Mesodermal cell (in vitro differentiated cells): ENCODE measurements at regions not wholly inside any gene's neighbourhood (a gene's known extent, or its start where the extent isn't known, plus 50 kb on each side); places are given as distances from the start of the nearest gene placed in this dataset.
"Not testable (repeated sequence)": the region's sequence is repeated elsewhere in the genome, so short reads cannot be mapped to it uniquely, and the experiment has no call there.

Experiments used
- H3K27ac ChIP-seq: 2 replicates; pipeline ENCODE4 v1.7.0; 2013; ENCODE audit warnings: mild to moderate bottlenecking, low read depth, low read length, moderate library complexity; ENCODE audit not compliant: severe bottlenecking
- H3K36me3 ChIP-seq: 2 replicates; pipeline ENCODE4 v1.7.1; 2013; ENCODE audit warnings: mild to moderate bottlenecking, low read length, moderate library complexity; ENCODE audit not compliant: control insufficient read depth, insufficient read depth
- H3K4me1 ChIP-seq: one replicate; pipeline ENCODE4 v1.7.1; 2013; ENCODE audit warnings: mild to moderate bottlenecking, low read length; ENCODE audit not compliant: insufficient read depth, control insufficient read depth, poor library complexity, severe bottlenecking
- H3K4me3 ChIP-seq: 2 replicates; pipeline ENCODE4 v1.7.0; 2013; ENCODE audit warnings: low read length, control low read depth, mild to moderate bottlenecking; ENCODE audit not compliant: insufficient read depth, poor library complexity, severe bottlenecking; ENCODE audit errors: extremely low read depth
- H3K9me3 ChIP-seq: 2 replicates; pipeline ENCODE4 v1.7.1; 2013; ENCODE audit warnings: mild to moderate bottlenecking, low read length, moderate library complexity; ENCODE audit not compliant: control insufficient read depth
- WGBS, 2 experiments: methylation state at CpG; one replicate each; pipeline ENCODE4 v1.1.5; 2013; ENCODE audit warnings: missing lambda C conversion rate in 2 of 2; ENCODE audit not compliant: insufficient coverage in 2 of 2; 5-methylcytosine and 5-hydroxymethylcytosine counted together

DNA sequence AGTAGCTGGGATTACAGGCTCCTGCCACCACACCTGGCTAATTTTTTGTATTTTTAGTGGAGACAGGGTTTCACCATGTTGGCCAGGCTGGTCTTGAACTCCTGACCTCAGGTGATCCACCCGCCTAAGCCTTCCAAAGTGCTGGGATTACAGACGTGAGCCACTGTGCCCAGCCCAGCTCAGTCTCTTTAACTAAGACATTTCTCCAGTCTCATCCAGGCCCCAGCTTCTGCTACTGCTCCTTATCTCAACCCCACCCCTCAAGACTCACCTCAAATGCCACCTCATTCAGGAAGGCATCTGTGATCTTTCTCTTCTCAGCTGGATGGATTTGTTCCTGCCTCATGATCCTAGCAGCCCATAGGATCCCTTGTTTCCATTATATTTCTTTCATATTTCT is 85.9 kb upstream of the GRAMD1B start:
- WGBS, 2 experiments, result 72 to 77% methylated on average over 2 of the region's 2 CpGs
- not testable (repeated sequence) for H3K27ac ChIP-seq, H3K4me3 ChIP-seq, H3K36me3 ChIP-seq, H3K4me1 ChIP-seq, H3K9me3 ChIP-seq

DNA sequence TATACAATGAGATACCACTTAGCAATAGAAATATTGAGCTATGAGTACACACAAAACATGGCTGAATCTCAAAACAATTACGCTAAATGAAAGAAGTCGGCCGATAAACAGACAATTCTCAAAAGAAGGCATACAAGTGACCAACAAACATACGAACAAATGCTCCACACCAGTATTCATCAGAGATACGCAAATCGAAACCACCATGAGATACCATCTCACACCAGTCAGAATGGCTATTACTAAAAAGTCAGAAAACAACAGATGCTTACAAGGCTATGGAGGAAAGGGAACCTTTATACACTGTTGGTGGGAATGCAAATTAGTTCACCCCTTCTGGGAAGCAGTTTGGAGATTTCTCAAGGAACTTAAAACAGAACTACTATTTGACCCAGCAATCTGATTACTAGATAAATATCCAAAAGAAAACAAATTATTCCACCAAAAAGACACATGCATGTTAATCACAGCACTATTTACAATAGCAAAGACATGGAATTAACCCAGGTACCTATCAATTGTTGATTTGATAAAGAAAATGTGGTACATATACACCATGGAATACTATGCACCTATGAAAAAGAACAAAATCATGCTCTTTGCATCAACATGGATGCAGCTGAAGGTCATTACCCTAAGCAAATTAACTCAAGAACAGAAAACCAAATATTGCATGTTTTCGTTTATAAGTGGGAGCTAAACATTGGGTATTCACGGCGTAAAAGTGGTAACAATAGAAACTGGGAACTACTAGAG is 90.9 kb upstream of the GRAMD1B start:
- H3K27ac ChIP-seq, result no peak overlapping the region
- H3K9me3 ChIP-seq, result peaks cover 5% of the 10 kb centered on the region
- H3K4me3 ChIP-seq, result no peak overlapping the region
- no peaks in the 10 kb centered on the region for H3K36me3 ChIP-seq
- no peaks in the 10 kb centered on the region for H3K4me1 ChIP-seq
- 93 to 100% methylated on average over 4 to 7 of the region's 9 CpGs for WGBS, 2 experiments

DNA sequence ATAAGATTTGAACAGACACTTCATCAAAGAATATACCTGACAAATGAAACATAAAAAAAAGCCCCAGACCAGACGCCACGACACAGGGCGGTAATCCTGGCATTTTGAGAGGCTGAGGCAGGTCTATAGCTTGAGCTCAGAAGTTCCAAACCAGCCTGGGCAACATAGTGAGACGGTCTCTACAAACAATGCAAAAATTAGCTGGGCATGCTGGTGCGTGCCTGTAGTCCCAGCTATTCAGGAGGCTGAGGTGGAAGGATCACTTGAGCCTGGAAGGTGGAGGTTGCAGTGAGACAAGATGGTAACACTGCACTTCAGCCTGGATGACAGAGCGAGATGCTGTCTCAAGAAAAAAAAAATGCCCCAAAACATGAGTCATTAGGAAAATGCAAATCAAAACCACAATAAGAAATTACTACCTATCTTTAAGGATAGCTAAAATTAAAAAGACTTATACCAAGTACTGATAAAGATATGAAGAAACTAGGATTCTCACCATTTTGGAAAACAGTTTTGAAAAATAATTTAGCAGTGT is 91.7 kb upstream of the GRAMD1B start:
- no peaks in the 10 kb centered on the region for H3K36me3 ChIP-seq
- H3K4me1 ChIP-seq, result no peaks in the 10 kb centered on the region
- H3K27ac ChIP-seq, result no peak overlapping the region
- H3K9me3 ChIP-seq, result peaks cover 5% of the 10 kb centered on the region
- no peak overlapping the region for H3K4me3 ChIP-seq
- WGBS, 2 experiments, result 84 to 95% methylated on average over 3 to 5 of the region's 6 CpGs

DNA sequence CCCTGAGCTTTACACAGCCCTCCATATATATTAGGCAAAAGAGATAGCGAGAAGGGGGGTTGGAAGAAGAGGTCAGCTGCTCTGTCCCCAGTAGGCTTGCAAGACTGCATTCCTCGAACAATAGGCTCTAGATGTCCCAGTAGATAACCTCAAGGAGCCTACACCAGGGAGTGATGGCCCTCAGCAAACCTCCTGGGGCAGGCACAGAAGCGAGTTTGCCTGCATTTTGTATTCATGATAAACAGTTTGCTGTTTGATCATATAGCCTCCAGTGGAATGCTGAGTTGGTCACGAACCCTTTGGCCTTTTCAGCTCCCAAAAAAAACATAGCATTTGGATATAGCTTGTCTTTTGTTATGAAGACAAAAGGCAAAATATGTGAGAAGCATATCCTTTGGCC is 95.1 kb upstream of the GRAMD1B start:
- Histone ChIP-seq H3K9me3 (peaks cover 5% of the 10 kb centered on the region), H3K36me3 (no peaks in the 10 kb centered on the region), H3K4me1 (no peaks in the 10 kb centered on the region), H3K27ac (no peak overlapping the region), H3K4me3 (no peak overlapping the region)
- 89 to 91% methylated on average over 3 of the region's 4 CpGs for WGBS, 2 experiments

DNA sequence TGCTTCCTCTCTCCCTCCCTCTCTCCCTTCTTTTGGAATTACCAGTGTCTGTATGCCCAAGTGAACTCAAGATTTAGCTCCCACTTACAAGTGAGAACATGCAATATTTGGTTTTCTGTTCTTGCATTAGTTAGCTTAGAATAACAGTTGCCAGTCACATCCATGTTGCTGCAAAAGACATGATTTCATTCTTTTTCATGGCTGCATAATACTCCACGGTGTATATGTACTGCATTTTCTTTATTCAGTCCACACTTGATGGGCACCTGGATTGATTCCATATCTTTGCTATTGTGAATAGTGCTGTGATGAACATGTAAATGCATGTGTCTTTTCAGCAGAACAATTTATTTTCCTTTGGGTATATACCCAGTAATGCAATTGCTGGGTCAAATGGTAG is 97.5 kb upstream of the GRAMD1B start:
- H3K36me3 ChIP-seq, H3K9me3 ChIP-seq: not testable (repeated sequence)
- no CpG with 5 or more reads among the region's 1 CpG for WGBS, 2 experiments

DNA sequence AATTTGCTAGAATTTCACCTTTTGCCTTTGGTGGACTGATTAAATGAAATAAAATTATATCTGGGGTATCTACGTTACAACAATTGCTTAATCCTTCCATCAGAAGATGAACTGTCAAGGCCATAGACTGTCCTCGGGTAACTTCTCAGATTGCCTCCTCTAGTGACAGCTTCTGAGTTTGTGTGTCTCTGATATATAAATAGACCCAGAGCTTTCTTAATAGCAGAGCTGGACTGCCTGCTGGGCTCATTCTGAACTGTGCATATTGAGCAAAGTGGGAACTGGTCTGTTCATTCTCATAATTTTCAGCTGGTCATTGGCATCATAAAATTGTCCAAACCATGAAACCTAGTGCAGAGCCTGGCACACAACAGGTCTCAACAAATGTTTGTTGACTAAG is 99.1 kb upstream of the GRAMD1B start:
- Histone ChIP-seq H3K4me1 (no peaks in the 10 kb centered on the region), H3K4me3 (no peak overlapping the region), H3K9me3 (peaks cover 5% of the 10 kb centered on the region), H3K27ac (peak overlapping the region; percentile 26), H3K36me3 (no peaks in the 10 kb centered on the region)
- no CpG with 5 or more reads among the region's 2 CpGs for WGBS, 2 experiments

More for the DNA sequence above, 97.5 kb upstream of the GRAMD1B start:
- not testable (repeated sequence) for H3K27ac ChIP-seq, H3K4me1 ChIP-seq, H3K4me3 ChIP-seq

DNA sequence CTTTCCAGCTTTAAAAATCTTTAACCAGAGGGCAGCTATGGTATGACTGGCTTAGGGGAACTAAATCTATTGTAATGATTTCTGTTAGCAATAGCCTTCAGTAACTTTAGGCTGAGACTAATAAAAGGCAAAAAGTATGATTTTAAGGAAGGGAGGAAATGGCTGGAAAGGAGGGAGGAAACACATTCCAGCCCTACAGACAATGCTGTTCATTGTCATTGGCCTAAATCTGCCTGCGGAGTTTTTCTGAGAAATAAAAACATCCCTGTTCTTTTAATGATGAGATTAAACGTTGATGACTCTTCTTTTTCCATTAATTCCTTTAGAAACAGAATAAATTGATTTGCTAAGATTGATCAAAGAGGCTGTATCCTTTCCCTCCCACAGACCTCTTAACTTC is 99.6 kb upstream of the GRAMD1B start:
- H3K9me3 ChIP-seq, result peaks cover 5% of the 10 kb centered on the region
- no peaks in the 10 kb centered on the region for H3K4me1 ChIP-seq
- no peak overlapping the region for H3K4me3 ChIP-seq
- peak overlapping the region; percentile 26 for H3K27ac ChIP-seq
- no CpG with 5 or more reads among the region's 2 CpGs for WGBS, 2 experiments
- H3K36me3 ChIP-seq, result no peaks in the 10 kb centered on the region

DNA sequence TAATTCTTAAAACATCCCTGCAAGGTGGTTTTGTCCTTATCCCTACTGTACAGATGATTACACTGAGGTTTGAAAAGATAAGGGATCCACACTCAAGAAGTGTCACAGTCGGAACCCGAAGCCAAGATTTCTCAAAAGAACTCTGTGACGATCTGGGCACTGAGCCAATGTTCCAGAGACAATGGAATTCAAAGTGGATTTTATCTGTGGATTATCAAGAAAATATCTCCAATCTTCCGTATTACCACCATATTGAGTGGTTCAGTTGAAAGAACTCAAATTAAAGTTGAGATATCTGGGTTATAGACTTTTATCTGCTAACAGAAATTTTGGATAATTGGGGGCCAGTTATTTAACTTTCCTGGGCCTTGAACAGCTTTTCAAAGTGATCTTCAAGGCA is 100.0 kb upstream of the GRAMD1B start:
- no peaks in the 10 kb centered on the region for H3K4me1 ChIP-seq
- H3K36me3 ChIP-seq, result no peaks in the 10 kb centered on the region
- H3K27ac ChIP-seq, result no peak overlapping the region
- H3K9me3 ChIP-seq, result peaks cover 3% of the 10 kb centered on the region
- WGBS, 2 experiments, result 84 to 93% methylated on average over 3 of the region's 4 CpGs
- H3K4me3 ChIP-seq, result no peak overlapping the region

DNA sequence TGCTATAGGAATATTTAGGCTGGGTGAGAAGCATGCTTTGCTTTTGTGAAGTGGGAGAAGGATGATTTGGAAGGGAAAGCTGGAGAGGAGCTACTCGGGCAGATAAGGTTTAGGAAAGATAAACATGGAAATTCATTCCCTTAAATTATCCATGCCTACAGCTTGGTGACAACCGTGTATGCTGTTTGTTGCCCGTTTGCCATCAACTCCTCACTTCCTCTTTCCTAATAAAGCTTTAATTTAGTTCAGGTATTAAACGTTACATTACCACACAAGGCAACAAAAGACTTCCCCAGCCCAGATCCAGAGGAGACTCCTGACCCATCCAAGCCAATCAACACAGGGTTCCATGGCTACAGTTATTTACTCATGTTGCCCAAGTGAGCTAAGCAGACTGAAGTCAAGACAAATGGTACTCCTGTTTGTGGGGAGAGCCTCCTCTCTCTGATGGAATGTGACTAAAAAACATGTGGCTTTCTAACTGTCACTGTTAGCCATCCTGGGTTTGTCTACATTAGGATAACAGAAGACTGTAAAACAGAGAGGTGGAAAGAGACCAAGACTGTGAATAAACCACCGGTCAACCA is 101.7 kb upstream of the GRAMD1B start:
- H3K27ac ChIP-seq, result no peak overlapping the region
- no peaks in the 10 kb centered on the region for H3K36me3 ChIP-seq
- 82 to 87% methylated on average over 3 of the region's 5 CpGs for WGBS, 2 experiments
- no peaks in the 10 kb centered on the region for H3K9me3 ChIP-seq
- H3K4me3 ChIP-seq, result no peak overlapping the region
- H3K4me1 ChIP-seq, result no peaks in the 10 kb centered on the region

DNA sequence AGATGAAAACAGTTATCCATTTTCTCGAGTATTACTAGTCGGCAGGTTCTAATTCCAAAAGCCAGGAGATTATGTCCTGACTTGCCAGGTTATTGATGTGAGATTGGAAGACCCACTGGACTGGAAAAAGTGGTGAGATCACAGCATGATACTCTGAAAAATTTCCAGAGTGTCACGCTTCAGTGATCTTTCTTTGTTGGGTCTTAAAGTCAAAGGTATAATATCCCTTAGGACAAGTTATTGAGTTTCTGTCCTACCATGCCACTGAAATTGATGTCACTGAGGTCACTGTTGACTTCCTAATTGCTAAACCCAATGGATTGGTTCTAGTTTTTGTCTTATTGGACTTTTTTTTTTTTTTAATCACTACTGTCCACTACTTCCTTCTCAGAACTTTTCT is 104.5 kb upstream of the GRAMD1B start:
- H3K27ac ChIP-seq, result no peak overlapping the region
- H3K9me3 ChIP-seq, result no peaks in the 10 kb centered on the region
- H3K4me3 ChIP-seq, result no peak overlapping the region
- H3K4me1 ChIP-seq, result no peaks in the 10 kb centered on the region
- WGBS, 2 experiments, result 90 to 100% methylated on average over 2 to 3 of the region's 3 CpGs
- no peaks in the 10 kb centered on the region for H3K36me3 ChIP-seq

DNA sequence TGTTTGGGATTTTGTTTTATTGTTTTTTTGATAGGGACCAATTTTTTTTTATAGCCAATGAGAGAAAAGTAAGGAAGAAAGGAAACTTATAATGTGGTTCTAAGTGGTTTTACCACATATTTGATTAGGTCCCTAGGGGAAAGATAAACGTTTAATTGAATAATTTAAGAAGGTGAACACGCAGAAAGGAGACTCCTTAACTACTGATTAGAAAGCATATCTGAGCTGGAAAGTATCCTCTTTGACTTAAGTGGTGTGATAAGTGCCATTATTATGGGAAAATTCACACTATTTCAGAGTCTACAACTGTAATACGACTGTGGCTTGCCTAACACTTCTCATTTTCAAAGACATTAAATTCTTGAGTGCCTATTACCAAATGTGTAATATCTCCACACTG is 106.5 kb upstream of the GRAMD1B start:
- Histone ChIP-seq H3K4me3 (no peak overlapping the region), H3K4me1 (no peaks in the 10 kb centered on the region), H3K36me3 (no peaks in the 10 kb centered on the region), H3K9me3 (no peaks in the 10 kb centered on the region), H3K27ac (no peak overlapping the region)
- WGBS, 2 experiments, result 78 to 100% methylated on average over 1 to 3 of the region's 3 CpGs
